ENCODE measurements at regions not wholly inside any gene's neighbourhood (a gene's known extent, or its start where the extent isn't known, plus 50 kb on each side); places are given as distances from the start of the nearest gene placed in this dataset.

- TF ChIP-seq, protein P1, sequence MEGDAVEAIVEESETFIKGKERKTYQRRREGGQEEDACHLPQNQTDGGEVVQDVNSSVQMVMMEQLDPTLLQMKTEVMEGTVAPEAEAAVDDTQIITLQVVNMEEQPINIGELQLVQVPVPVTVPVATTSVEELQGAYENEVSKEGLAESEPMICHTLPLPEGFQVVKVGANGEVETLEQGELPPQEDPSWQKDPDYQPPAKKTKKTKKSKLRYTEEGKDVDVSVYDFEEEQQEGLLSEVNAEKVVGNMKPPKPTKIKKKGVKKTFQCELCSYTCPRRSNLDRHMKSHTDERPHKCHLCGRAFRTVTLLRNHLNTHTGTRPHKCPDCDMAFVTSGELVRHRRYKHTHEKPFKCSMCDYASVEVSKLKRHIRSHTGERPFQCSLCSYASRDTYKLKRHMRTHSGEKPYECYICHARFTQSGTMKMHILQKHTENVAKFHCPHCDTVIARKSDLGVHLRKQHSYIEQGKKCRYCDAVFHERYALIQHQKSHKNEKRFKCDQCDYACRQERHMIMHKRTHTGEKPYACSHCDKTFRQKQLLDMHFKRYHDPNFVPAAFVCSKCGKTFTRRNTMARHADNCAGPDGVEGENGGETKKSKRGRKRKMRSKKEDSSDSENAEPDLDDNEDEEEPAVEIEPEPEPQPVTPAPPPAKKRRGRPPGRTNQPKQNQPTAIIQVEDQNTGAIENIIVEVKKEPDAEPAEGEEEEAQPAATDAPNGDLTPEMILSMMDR (IDR thresholded peaks at IDR 0.05; ENCODE audit: low read depth, low read length), result no peak
- Histone ChIP-seq H3K4me1 (no peaks in the 10 kb centered on the region), H3K4me3 (ENCODE audit: low read depth, low read length) (no peak overlapping the region), H3K36me3 (no peaks in the 10 kb centered on the region), H3K27me3 (no peaks in the 10 kb centered on the region), H3K9me3 (no peaks in the 10 kb centered on the region)
- no peak for DNase-seq
Measured at GRCh38 chr15:95327183-95327525, 1003.3 kb upstream of the NR2F2 start.

GRCh38 chr15:95327661-95328060 lies 1002.8 kb upstream of the NR2F2 start:
- Histone ChIP-seq H3K4me3 (ENCODE audit: low read depth, low read length) (no peak overlapping the region), H3K4me1 (no peaks in the 10 kb centered on the region), H3K36me3 (no peaks in the 10 kb centered on the region), H3K9me3 (no peaks in the 10 kb centered on the region), H3K27me3 (no peaks in the 10 kb centered on the region)
- DNase-seq, result no peak
- TF ChIP-seq, protein P1 (IDR thresholded peaks at IDR 0.05; ENCODE audit: low read depth, low read length), result no peak

GRCh38 chr15:95328559-95328958 lies 1001.9 kb upstream of the NR2F2 start:
- H3K4me3 ChIP-seq (ENCODE audit: low read depth, low read length), result no peak overlapping the region
- no peaks in the 10 kb centered on the region for H3K27me3 ChIP-seq
- TF ChIP-seq, protein P1 (IDR thresholded peaks at IDR 0.05; ENCODE audit: low read depth, low read length), result no peak
- no peaks in the 10 kb centered on the region for H3K36me3 ChIP-seq
- no peaks in the 10 kb centered on the region for H3K9me3 ChIP-seq
- no peak for DNase-seq
- no peaks in the 10 kb centered on the region for H3K4me1 ChIP-seq

DNA sequence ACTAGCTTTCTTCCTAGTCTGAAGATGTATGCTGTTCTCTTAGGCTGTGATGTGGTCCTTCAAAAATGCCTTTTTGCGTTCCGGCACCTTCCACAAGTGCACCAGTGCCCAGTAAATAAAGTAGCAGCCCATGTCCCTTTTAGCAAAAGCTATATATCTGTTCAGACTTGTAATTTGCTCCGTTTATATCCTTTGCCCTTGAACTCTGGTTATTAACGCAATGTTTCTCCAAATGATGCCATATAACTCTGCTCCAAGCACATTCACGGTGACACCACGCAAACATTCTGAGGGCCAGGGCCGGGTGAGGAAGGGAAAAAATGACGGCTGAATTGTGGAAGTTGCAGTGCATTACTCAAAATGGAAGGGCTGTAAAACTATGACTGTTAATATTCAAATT lies 1001.1 kb upstream of the NR2F2 start:
- no peaks in the 10 kb centered on the region for H3K4me1 ChIP-seq
- TF ChIP-seq, protein P1 (IDR thresholded peaks at IDR 0.05; ENCODE audit: low read depth, low read length), result no peak
- no peaks in the 10 kb centered on the region for H3K27me3 ChIP-seq
- H3K36me3 ChIP-seq, result no peaks in the 10 kb centered on the region
- no peak overlapping the region for H3K4me3 ChIP-seq (ENCODE audit: low read depth, low read length)
- no peaks in the 10 kb centered on the region for H3K9me3 ChIP-seq
- DNase-seq, result no peak

GRCh38 chr15:95341686-95342085 lies 988.8 kb upstream of the NR2F2 start:
- TF ChIP-seq, protein P1 (IDR thresholded peaks at IDR 0.05; ENCODE audit: low read depth, low read length), result no peak

GRCh38 chr15:95345867-95346266 lies 984.6 kb upstream of the NR2F2 start:
- no peaks in the 10 kb centered on the region for H3K27me3 ChIP-seq
- no peak overlapping the region for H3K4me3 ChIP-seq (ENCODE audit: low read depth, low read length)
- H3K4me1 ChIP-seq, result no peaks in the 10 kb centered on the region
- H3K9me3 ChIP-seq, result no peaks in the 10 kb centered on the region
- TF ChIP-seq, protein P1 (IDR thresholded peaks at IDR 0.05; ENCODE audit: low read depth, low read length), result no peak
- no peak for DNase-seq
- no peaks in the 10 kb centered on the region for H3K36me3 ChIP-seq

More at GRCh38 chr15:95341686-95342085, 988.8 kb upstream of the NR2F2 start:
- no peaks in the 10 kb centered on the region for H3K27me3 ChIP-seq
- DNase-seq, result no peak
- H3K4me3 ChIP-seq (ENCODE audit: low read depth, low read length), result no peak overlapping the region
- no peaks in the 10 kb centered on the region for H3K4me1 ChIP-seq
- no peaks in the 10 kb centered on the region for H3K9me3 ChIP-seq
- no peaks in the 10 kb centered on the region for H3K36me3 ChIP-seq
